Neuronal stem cell (in vitro differentiated cells): ENCODE measurements at regions not wholly inside any gene's neighbourhood (a gene's known extent, or its start where the extent isn't known, plus 50 kb on each side); places are given as distances from the start of the nearest gene placed in this dataset.

Source experiments
- DNase-seq: peaks from one replicate; pipeline ENCODE4 v3.0.0-alpha.2; 2013; ENCODE audit warnings: low spot score
- H2AFZ ChIP-seq: one replicate; pipeline ENCODE4 v1.6.1; 2013; ENCODE audit warnings: mild to moderate bottlenecking, low read length, inconsistent platforms
- H2AK5ac ChIP-seq: 2 replicates; pipeline ENCODE4 v1.6.1; 2013; ENCODE audit warnings: low read depth, mild to moderate bottlenecking, inconsistent platforms, low read length, moderate library complexity, mixed read lengths
- H2BK120ac ChIP-seq: 2 replicates; pipeline ENCODE4 v1.6.1; 2013; ENCODE audit warnings: low read depth, mild to moderate bottlenecking, inconsistent platforms, low read length, moderate library complexity, mixed read lengths
- H2BK12ac ChIP-seq: one replicate; pipeline ENCODE4 v1.6.1; 2013; ENCODE audit warnings: low read length, inconsistent platforms
- H2BK15ac ChIP-seq: 2 replicates; pipeline ENCODE4 v1.6.1; 2013; ENCODE audit warnings: mild to moderate bottlenecking, low read length, inconsistent platforms, mixed read lengths
- H2BK5ac ChIP-seq: one replicate; pipeline ENCODE4 v1.6.1; 2013; ENCODE audit warnings: inconsistent platforms, mild to moderate bottlenecking, low read length, moderate library complexity
- H3K14ac ChIP-seq: one replicate; pipeline ENCODE4 v1.6.1; 2013; ENCODE audit warnings: low read length, inconsistent platforms
- H3K18ac ChIP-seq: 2 replicates; pipeline ENCODE4 v1.6.1; 2013; ENCODE audit warnings: low read length, inconsistent platforms
- H3K23ac ChIP-seq: 2 replicates; pipeline ENCODE4 v1.6.1; 2013; ENCODE audit warnings: low read depth, mild to moderate bottlenecking, mixed read lengths, low read length, inconsistent platforms; ENCODE audit not compliant: poor library complexity
- H3K27ac ChIP-seq: replicated peaks from 3 replicates; pipeline ENCODE4 v1.5.1; 2013; ENCODE audit warnings: low read length, inconsistent platforms
- H3K27me3 ChIP-seq, 3 experiments: 2 replicates each; pipeline ENCODE4 v1.6.1; 2013; ENCODE audit warnings: low read length in 3 of 3, mild to moderate bottlenecking in 2 of 3, inconsistent platforms in 1 of 3, low read depth in 1 of 3, mixed read lengths in 1 of 3, moderate library complexity in 1 of 3; ENCODE audit not compliant: control insufficient read depth in 3 of 3, insufficient read depth in 3 of 3
- H3K36me3 ChIP-seq, 2 donors: replicated peaks in 1 of 2; 2 replicates each; pipeline ENCODE4 v1.6.1; 2013; ENCODE audit warnings: low read length in 2 of 2; ENCODE audit not compliant: control insufficient read depth in 2 of 2, insufficient read depth in 2 of 2
- H3K4ac ChIP-seq: 2 replicates; pipeline ENCODE4 v1.6.1; 2013; ENCODE audit warnings: inconsistent platforms, mild to moderate bottlenecking, low read length, moderate library complexity
- H3K4me1 ChIP-seq, 2 donors: 1 replicate in 1 of 2; 2 replicates in 1 of 2; pipeline ENCODE4 v1.6.1; 2013; ENCODE audit warnings: low read length in 2 of 2, low read depth in 1 of 2; ENCODE audit not compliant: control insufficient read depth in 2 of 2, insufficient read depth in 1 of 2
- H3K4me2 ChIP-seq: one replicate; pipeline ENCODE4 v1.6.1; 2013; ENCODE audit warnings: mild to moderate bottlenecking, low read length, inconsistent platforms; ENCODE audit not compliant: insufficient read depth, poor library complexity, severe bottlenecking
- H3K4me3 ChIP-seq, 2 donors: 2 replicates each; pipeline ENCODE4 v1.5.1; 2013; ENCODE audit warnings: low read length in 2 of 2, mild to moderate bottlenecking in 2 of 2, inconsistent platforms in 1 of 2, moderate library complexity in 1 of 2
- H3K79me1 ChIP-seq: one replicate; pipeline ENCODE4 v1.6.1; 2013; ENCODE audit warnings: low read depth, mild to moderate bottlenecking, inconsistent platforms, low read length, moderate library complexity
- H3K9ac ChIP-seq: one replicate; pipeline ENCODE4 v1.6.1; 2013; ENCODE audit warnings: mild to moderate bottlenecking, low read depth, low read length, inconsistent platforms; ENCODE audit not compliant: poor library complexity
- H3K9me3 ChIP-seq, 2 donors: replicated peaks in 1 of 2; 2 replicates each; pipeline versions ENCODE3 to v1.6.1; 2013; ENCODE audit warnings: low read length in 2 of 2, mild to moderate bottlenecking in 2 of 2, inconsistent platforms in 1 of 2, low read depth in 1 of 2, mixed read lengths in 1 of 2, moderate library complexity in 1 of 2; ENCODE audit not compliant: control insufficient read depth in 2 of 2, insufficient read depth in 1 of 2
- H4K8ac ChIP-seq: one replicate; pipeline ENCODE4 v1.6.1; 2013; ENCODE audit warnings: low read depth, mild to moderate bottlenecking, inconsistent platforms, low read length, moderate library complexity
- H4K91ac ChIP-seq: one replicate; pipeline ENCODE4 v1.6.1; 2013; ENCODE audit warnings: low read length, low read depth, mild to moderate bottlenecking, inconsistent platforms; ENCODE audit not compliant: poor library complexity
- WGBS, 2 donors: extraction: QIAGEN DNeasy Blood & Tissue Kit; methylation state at CpG; one replicate each; pipeline ENCODE4 v1.1.7; 2013; ENCODE audit warnings: missing lambda C conversion rate in 2 of 2, mixed read lengths in 1 of 2; ENCODE audit not compliant: insufficient read length in 2 of 2, insufficient replicate concordance in 1 of 2; ENCODE audit errors: extremely low coverage in 2 of 2; 5-methylcytosine and 5-hydroxymethylcytosine counted together

DNA sequence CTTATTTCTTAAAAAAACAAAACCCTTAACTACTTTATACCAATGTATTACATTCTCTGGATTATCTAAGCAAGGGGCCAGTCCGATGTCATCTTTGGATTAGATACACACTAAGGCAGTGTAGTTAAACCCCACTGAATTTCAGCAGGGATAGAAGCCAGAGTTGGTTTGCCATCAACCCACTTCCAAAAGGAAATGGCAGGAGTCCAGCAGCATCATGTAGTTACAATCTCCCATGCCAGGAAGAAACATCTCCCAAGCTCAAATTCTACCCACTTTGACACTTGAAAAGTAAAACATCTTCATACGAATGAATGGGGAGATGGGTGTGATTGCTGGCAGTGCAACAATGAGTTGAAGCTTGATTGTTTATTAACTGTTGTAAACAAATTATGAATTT lies 203.5 kb upstream of the PLXNC1 start:
- Histone ChIP-seq H3K18ac (no peak overlapping the region), H2BK12ac (no peak overlapping the region), H4K91ac (no peak overlapping the region), H3K23ac (no peak overlapping the region), H3K79me1 (no peaks in the 10 kb centered on the region), H3K9ac (no peak overlapping the region), H3K4ac (no peak overlapping the region), H2AFZ (no peak overlapping the region), H3K36me3 (no peaks in the 10 kb centered on the region), H3K4me1 (no peaks in the 10 kb centered on the region), H3K4me2 (no peak overlapping the region), H3K4me3 (no peak overlapping the region), H2BK120ac (no peak overlapping the region), H3K14ac (no peak overlapping the region), H3K27ac (no peak overlapping the region), H3K27me3 (no peaks in the 10 kb centered on the region), H3K9me3 (peaks cover 0 to 2% of the 10 kb centered on the region in 2 donors), H2BK15ac (no peak overlapping the region), H4K8ac (no peak overlapping the region), H2AK5ac (no peak overlapping the region), H2BK5ac (no peak overlapping the region)
- DNase-seq, result no peak
- WGBS, 2 donors, result no CpG with 5 or more reads among the region's 2 CpGs

- Histone ChIP-seq H2BK12ac (no peak overlapping the region), H2BK120ac (no peak overlapping the region), H2BK15ac (no peak overlapping the region), H3K4me3 (no peak overlapping the region), H3K14ac (no peak overlapping the region), H4K91ac (no peak overlapping the region), H2AFZ (no peak overlapping the region), H3K18ac (no peak overlapping the region), H3K4me1 (no peaks in the 10 kb centered on the region), H3K9ac (no peak overlapping the region), H3K27me3 (no peaks in the 10 kb centered on the region), H3K4ac (no peak overlapping the region), H3K36me3 (no peaks in the 10 kb centered on the region), H3K9me3 (peaks cover 0 to 2% of the 10 kb centered on the region in 2 donors), H4K8ac (no peak overlapping the region), H3K79me1 (no peaks in the 10 kb centered on the region), H2AK5ac (no peak overlapping the region), H2BK5ac (no peak overlapping the region), H3K23ac (no peak overlapping the region), H3K27ac (no peak overlapping the region), H3K4me2 (no peak overlapping the region)
- DNase-seq, result no peak
- no CpG with 5 or more reads among the region's 2 CpGs for WGBS, 2 donors
Measured at GRCh38 chr12:93946542-93947150, 201.7 kb upstream of the PLXNC1 start.

DNA sequence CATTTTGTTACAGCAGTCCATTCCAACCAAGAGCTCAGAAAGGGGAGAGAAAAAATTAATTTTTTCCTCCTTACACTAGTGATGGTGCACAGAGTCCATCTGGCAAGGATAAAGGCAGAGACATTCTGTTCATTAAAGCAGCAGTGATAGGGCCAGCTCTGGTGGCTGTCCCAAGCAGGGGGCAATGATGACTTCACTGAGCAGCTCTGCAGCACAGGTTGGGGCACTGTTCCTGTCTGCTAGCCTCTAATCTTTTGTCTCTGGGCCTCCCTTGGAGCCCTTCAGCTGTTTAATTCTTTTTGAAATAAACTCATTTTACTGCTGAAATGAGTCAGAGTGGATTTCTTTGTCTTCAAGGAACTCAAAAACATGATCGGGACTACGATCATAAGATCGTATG lies 200.9 kb upstream of the PLXNC1 start:
- H3K23ac ChIP-seq, result no peak overlapping the region
- no peak overlapping the region for H3K18ac ChIP-seq
- peaks cover 0 to 2% of the 10 kb centered on the region in 2 donors for H3K9me3 ChIP-seq
- no peak overlapping the region for H2AFZ ChIP-seq
- no peak overlapping the region for H2BK5ac ChIP-seq
- H3K36me3 ChIP-seq, result no peaks in the 10 kb centered on the region
- H3K4ac ChIP-seq, result no peak overlapping the region
- no peak overlapping the region for H2BK15ac ChIP-seq
- no peak overlapping the region for H4K91ac ChIP-seq
- no peaks in the 10 kb centered on the region for H3K4me1 ChIP-seq
- no peaks in the 10 kb centered on the region for H3K79me1 ChIP-seq
- no peak overlapping the region for H3K4me3 ChIP-seq
- no peak overlapping the region for H3K4me2 ChIP-seq
- H2BK12ac ChIP-seq, result no peak overlapping the region
- no peak for DNase-seq
- H3K14ac ChIP-seq, result no peak overlapping the region
- no peak overlapping the region for H3K9ac ChIP-seq
- no peak overlapping the region for H2AK5ac ChIP-seq
- H3K27ac ChIP-seq, result no peak overlapping the region
- WGBS, 2 donors, result no CpG with 5 or more reads among the region's 3 CpGs
- H3K27me3 ChIP-seq, result no peaks in the 10 kb centered on the region
- no peak overlapping the region for H2BK120ac ChIP-seq
- H4K8ac ChIP-seq, result no peak overlapping the region

GRCh38 chr12:93950311-93950710 lies 198.1 kb upstream of the PLXNC1 start:
- Histone ChIP-seq H3K4me3 (no peak overlapping the region), H2BK12ac (no peak overlapping the region), H3K9me3 (peaks cover 0 to 2% of the 10 kb centered on the region in 2 donors), H3K4me1 (no peaks in the 10 kb centered on the region), H3K14ac (no peak overlapping the region), H4K8ac (no peak overlapping the region), H3K79me1 (no peaks in the 10 kb centered on the region), H3K4ac (no peak overlapping the region), H3K36me3 (no peaks in the 10 kb centered on the region), H3K9ac (no peak overlapping the region), H3K4me2 (no peak overlapping the region), H2AK5ac (no peak overlapping the region), H2BK5ac (no peak overlapping the region), H2BK15ac (no peak overlapping the region), H3K27me3 (no peaks in the 10 kb centered on the region), H4K91ac (no peak overlapping the region), H3K23ac (no peak overlapping the region), H3K18ac (no peak overlapping the region), H2BK120ac (no peak overlapping the region), H3K27ac (no peak overlapping the region), H2AFZ (no peak overlapping the region)
- WGBS, 2 donors, result no CpG with 5 or more reads among the region's 3 CpGs
- DNase-seq, result no peak
